Hypothalamus (tissue), 51 donors: ENCODE measurements at regions not wholly inside any gene's neighbourhood (a gene's known extent, or its start where the extent isn't known, plus 50 kb on each side); places are given as distances from the start of the nearest gene placed in this dataset.

ENCODE experiments used
- DNase-seq, 51 donors: peaks; one replicate each; lab custom pipeline; 2025; lab: John Stamatoyannopoulos, UW

DNA sequence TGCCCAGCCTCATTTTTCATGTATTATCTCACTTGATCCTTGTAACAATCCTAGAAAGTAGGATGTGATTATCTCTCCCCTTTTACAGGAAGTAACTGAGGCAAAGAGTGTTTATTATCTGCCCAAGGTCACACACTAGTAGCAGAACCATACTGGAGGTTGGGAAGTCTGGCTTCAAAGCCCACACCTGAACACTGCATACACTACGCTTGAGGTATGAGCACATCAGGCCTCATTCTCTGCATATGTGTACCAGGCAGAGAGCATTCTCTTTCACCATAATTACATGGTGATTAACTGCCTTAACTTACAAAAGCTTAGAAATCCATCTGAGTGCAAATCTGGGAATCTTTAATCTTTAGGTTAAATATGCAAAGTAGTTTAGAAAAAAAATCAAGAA is 361.8 kb downstream of the MFSD1 start:
- DNase-seq, result no peak

- DNase-seq, result no peak
These were observed 364.1 kb downstream of the MFSD1 start for GRCh38 chr3:159165961-159166360.

DNA sequence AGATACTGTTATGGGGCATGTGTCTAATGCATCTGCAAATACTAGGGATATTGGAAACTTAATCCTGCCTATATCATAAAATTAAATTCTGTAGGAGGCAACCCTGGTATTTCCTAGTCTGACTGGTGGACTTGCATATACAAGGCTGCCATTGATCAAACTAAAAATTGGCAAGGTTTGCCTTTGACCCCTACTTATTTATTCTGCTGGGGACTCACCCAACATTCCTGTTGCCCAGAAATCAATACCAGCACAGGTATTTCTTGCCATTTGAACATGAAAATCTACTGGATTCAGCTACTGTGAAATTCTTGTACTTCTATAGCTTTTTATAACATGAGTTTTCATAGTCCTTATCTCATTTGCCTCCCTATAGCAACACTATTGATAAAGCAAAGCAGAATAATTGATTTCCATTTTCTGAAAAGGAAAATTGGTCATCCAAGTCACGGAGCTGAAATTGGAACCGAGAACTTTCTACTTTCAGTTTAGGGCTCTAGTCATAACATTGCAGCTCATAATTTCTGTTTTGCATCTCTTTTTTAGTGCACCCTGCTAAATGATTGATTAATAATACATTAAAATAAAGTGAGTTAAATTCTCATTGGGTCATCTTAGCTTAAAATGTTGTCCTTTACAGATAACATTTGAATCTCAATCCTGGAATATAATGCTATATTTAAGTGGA is 365.2 kb downstream of the MFSD1 start:
- no peak for DNase-seq

DNA sequence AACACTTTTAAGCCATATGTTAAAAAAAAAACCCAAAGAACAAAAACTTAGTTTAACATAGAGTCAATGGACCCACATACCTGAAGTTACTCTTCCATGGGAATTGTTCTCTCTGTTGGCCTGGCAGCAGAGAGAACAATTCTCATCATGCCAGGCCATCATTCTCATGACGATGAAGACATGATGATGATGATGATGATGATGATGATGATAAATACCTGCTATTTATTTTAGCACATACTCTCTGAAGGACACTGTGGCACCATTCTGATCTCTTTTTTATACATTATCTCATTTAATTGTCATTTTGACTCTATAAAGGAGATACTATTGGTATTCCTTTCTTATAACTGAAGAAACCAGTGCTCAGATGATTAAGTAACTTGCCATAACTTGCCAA is 366.9 kb downstream of the MFSD1 start:
- no peak for DNase-seq

GRCh38 chr3:159169828-159170227 is 368.0 kb downstream of the MFSD1 start:
- DNase-seq, result no peak

- DNase-seq, result no peak
These were observed 368.7 kb downstream of the MFSD1 start for GRCh38 chr3:159170436-159171003.

DNA sequence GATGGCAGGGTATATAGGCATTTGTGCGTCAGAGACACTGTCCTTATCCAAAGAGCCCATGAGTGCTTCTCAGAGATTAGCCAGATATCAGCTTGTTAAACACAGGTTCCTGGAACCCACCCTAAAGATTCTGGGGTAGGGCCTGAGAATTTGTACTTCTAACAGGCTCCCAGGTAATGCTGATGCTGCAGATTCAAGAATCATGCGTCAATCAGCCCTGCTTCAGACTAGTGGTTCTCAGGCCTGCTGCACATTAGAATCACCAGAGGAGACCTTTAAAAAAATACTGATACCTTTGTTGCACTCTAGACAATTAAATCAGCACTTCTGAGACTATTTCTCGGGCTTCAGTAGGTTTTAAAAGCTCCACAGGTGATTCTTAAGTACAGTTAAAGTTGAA is 369.5 kb downstream of the MFSD1 start:
- DNase-seq, result no peak

DNA sequence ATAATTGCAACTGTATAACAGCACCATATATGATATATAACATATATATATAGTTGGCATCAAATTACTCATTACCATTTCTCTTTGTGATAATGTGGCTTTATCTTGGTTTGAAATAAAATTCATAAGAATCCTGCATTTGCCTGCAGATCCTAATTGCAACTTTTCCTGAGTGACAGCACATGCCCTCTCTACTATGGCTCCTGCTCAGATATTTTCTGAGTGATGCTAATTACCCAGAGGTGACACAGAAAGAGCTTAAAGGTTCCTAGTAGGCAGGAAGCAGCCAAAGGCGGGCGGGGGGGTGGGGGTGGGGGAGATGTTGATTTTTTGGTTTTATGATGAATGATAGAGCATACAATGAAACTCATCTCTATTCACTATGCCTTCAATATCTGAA is 370.6 kb downstream of the MFSD1 start:
- DNase-seq, result no peak

- no peak for DNase-seq
These were observed 373.1 kb downstream of the MFSD1 start for GRCh38 chr3:159174715-159175692.

GRCh38 chr3:159178209-159178897 is 376.5 kb downstream of the MFSD1 start:
- DNase-seq, result no peak

- no peak for DNase-seq
These were observed 381.1 kb downstream of the MFSD1 start for GRCh38 chr3:159182961-159183360.

GRCh38 chr3:159185443-159186050 is 383.7 kb downstream of the MFSD1 start:
- DNase-seq, result no peak

DNA sequence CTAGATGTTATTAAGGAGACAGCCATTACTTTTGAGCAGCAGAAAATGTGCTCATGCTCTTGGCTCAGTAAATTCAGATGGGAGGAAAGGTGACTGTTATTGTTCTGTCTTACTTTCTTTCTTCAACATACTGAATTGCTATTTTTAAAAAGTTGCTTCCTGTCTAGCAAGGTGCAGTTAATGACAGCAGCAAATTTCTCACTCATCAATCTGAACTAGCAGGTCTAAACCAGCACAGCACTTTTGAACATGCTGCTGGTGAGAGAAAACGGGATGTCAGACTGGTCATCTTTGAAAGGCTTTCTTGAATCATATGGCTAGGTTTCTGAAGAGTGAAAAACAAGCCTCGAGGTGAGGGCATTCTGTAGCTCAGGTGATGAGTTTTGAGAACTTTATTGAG is 384.7 kb downstream of the MFSD1 start:
- DNase-seq, result no peak

DNA sequence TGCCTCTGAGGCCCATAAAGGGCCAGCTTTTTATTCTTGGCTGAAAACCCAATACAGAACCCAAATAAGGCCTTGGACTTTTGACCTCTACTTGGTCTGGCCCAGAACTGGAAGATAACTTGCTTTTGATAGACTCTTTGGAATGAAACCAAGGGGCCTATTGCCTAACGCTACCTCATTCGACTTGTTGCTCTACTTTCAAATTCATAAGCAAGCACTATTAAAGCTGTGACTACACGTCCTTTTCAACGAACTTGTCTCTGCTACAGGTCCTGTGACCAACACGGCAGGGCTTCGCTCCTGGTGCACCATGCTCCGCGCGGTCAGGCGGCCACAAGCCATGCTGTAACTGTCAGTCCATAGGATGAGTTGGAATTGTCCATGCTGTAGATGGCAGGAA is 385.4 kb downstream of the MFSD1 start:
- no peak for DNase-seq

DNA sequence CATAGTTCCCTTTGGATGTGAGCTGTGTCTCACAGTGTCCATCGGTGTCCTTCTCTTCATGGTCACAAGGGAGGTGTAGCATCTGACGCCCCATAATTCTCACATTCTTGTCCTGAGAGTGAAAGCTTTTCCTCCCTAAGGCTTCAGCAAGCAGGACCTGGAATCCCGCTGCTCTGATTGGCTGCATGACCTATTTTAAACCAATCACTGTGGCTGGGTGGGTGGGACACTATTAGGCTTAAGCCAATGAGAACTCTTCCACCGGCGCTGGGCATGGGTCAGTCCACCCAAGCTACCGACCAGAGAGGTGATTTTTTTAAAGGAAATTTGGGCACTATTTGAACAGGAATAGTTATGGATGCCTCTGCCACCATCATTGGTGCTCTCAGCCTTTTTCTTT is 385.9 kb downstream of the MFSD1 start:
- DNase-seq, result no peak

DNA sequence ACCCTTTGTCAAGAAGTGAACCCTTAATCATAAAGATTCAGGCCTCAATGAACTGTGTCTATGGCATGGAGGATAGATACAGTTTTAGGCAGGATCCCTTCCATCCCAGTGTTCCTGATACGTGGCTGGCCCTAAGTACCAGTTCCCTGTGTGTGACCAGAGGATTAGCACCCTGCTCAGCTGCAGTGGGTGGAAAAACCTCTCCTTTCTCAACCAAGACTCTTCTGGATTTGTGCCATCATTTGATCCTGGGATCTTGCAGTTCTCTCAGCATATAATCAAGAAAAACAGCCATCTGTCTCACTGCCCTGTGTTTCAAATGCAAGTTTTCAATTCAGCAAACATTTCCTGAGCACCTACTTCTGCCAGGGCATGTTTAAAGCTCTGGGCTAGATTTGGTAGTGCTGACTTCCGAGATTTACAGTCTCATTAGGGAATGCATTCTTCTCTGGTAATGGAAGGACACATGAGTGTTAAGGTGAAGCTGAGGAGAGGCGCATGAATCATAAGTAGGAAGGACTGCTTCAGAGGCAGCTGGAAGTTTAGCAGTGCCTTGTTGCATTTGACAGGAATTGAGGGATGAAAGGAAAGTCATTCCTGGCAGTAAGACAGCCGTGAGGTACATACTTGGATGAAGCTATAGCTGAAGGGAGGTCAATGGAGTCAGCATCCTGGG is 388.3 kb downstream of the MFSD1 start:
- no peak for DNase-seq

DNA sequence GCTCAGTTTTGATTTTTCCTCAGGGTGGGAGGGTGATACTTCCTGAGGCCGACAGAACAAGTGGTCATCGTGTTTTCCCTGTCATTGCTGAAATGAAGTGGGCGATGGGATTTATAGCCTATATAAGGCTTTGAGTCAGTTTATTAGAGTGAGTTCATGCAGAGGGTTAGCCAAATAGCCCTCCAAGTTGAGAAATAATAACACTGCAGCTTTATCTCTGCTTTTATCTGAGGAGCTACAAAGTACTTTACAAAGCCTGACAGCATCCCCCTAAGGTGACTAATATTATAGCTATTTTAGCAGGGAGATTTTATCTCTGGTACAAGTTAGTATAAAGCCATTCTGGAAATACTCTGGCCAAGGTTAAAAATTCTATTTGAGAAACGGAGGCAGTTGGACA is 389.6 kb downstream of the MFSD1 start:
- no peak for DNase-seq

DNA sequence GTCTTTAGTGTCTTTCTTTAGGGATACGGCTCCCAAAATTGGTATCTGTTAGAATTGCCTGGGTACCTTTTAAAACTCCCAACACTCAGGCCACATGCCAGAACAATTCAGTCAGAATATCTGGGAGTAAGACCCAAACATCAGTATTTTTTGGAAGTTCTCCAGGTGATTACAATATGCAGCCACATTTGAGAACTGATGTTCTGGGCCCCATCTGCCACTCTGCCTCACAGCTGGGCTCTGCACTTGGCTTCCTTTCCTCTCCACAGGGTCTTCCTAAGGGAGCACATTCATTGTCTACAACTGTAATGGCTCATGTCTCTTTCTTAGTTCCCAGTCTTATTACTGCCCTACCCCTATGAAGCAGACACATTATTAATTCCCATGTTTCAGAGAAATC is 394.5 kb downstream of the MFSD1 start:
- no peak for DNase-seq

DNA sequence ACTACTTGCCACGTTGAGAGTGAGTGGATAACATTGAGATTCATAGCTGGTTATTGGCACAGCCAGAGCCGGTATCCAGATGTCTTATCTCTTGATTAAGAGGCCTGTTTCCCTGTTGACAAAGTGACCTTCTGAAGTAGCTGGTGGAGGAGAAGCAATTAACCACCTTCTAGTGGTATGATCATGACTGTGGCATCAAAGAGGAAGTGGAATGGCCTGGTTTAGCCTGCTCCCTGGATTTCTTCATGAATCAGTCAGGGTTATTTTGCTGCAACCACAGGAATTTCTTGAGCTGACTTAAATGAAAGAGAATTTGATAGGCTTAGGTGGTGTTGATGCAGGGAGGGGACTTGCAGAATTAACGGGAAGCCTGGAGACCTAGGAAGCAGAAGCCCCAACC is 398.3 kb downstream of the MFSD1 start:
- DNase-seq, result no peak

DNA sequence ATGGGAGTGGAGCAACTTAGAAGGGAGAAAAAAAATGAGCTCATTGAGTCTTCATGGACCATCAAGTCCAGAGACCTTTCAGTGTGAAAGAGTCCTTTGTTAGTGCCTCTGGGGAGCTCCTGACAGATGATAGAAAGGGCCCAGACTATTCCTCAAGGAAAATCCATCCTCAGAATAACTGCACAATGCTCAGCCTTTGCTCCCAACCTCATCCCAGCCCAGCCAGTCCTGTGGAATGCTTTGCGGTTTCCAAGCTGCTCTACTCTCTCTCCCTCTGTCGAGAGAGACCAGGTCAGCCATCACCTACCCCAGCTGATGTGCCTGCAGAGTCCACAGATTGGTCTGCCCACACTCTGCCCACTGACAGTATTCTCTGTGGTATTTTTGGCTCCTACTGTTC is 406.2 kb downstream of the MFSD1 start:
- DNase-seq, result no peak
